ENCODE measurements at regions not wholly inside any gene's neighbourhood (a gene's known extent, or its start where the extent isn't known, plus 50 kb on each side); places are given as distances from the start of the nearest gene placed in this dataset.

- H3K27ac ChIP-seq, result no peak overlapping the region
- no peaks in the 10 kb centered on the region for H3K4me1 ChIP-seq
- TF ChIP-seq POLR2A (IDR thresholded peaks at IDR 0.05) (no peak), POLR2AphosphoS5 (IDR thresholded peaks at IDR 0.05) (no peak), EP300 (IDR thresholded peaks at IDR 0.05; ENCODE audit: low read depth) (no peak)
- TF ChIP-seq, protein P1, sequence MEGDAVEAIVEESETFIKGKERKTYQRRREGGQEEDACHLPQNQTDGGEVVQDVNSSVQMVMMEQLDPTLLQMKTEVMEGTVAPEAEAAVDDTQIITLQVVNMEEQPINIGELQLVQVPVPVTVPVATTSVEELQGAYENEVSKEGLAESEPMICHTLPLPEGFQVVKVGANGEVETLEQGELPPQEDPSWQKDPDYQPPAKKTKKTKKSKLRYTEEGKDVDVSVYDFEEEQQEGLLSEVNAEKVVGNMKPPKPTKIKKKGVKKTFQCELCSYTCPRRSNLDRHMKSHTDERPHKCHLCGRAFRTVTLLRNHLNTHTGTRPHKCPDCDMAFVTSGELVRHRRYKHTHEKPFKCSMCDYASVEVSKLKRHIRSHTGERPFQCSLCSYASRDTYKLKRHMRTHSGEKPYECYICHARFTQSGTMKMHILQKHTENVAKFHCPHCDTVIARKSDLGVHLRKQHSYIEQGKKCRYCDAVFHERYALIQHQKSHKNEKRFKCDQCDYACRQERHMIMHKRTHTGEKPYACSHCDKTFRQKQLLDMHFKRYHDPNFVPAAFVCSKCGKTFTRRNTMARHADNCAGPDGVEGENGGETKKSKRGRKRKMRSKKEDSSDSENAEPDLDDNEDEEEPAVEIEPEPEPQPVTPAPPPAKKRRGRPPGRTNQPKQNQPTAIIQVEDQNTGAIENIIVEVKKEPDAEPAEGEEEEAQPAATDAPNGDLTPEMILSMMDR (IDR thresholded peaks at IDR 0.05), result no peak
- in situ Hi-C loops (cut with MboI; ENCODE audit: low pct_ligation_motif_present in 1 of 4, low pct_unique_long_range_greater_than_20kb in 1 of 4, low sequenced_read_pairs in 3 of 4) (no loop called here), intact Hi-C loops (cut with DNase I; ENCODE audit: low total_unique reads) (no loop called here)
- DNase-seq, result no peak
- no peaks in the 10 kb centered on the region for H3K36me3 ChIP-seq
- H3K9me3 ChIP-seq, result no peaks in the 10 kb centered on the region
- 84 to 94% methylated on average over 2 of the region's 2 CpGs for WGBS, 2 donors (ENCODE audit: low coverage in 1 of 2)
- H3K27me3 ChIP-seq, result no peaks in the 10 kb centered on the region
- no peak overlapping the region for H3K4me3 ChIP-seq
Measured at GRCh38 chr1:114318961-114319360, 165.3 kb upstream of the SYT6 start.

GRCh38 chr1:114316204-114316603 lies 162.5 kb upstream of the SYT6 start:
- no peak for DNase-seq
- Histone ChIP-seq H3K27ac (no peak overlapping the region), H3K4me3 (no peak overlapping the region), H3K36me3 (no peaks in the 10 kb centered on the region), H3K9me3 (no peaks in the 10 kb centered on the region), H3K27me3 (no peaks in the 10 kb centered on the region), H3K4me1 (no peaks in the 10 kb centered on the region)
- 86 to 100% methylated on average over 1 to 3 of the region's 3 CpGs for WGBS, 2 donors (ENCODE audit: low coverage in 1 of 2)
- intact Hi-C loops (cut with DNase I; ENCODE audit: low total_unique reads), result no loop called here
- TF ChIP-seq, protein P1 (IDR thresholded peaks at IDR 0.05), result no peak
- no peak for TF ChIP-seq POLR2A (IDR thresholded peaks at IDR 0.05)
- TF ChIP-seq EP300 (IDR thresholded peaks at IDR 0.05; ENCODE audit: low read depth), result no peak
- no peak for TF ChIP-seq POLR2AphosphoS5 (IDR thresholded peaks at IDR 0.05)
- in situ Hi-C loops (cut with MboI; ENCODE audit: low pct_ligation_motif_present in 1 of 4, low pct_unique_long_range_greater_than_20kb in 1 of 4, low sequenced_read_pairs in 3 of 4), result no loop called here

DNA sequence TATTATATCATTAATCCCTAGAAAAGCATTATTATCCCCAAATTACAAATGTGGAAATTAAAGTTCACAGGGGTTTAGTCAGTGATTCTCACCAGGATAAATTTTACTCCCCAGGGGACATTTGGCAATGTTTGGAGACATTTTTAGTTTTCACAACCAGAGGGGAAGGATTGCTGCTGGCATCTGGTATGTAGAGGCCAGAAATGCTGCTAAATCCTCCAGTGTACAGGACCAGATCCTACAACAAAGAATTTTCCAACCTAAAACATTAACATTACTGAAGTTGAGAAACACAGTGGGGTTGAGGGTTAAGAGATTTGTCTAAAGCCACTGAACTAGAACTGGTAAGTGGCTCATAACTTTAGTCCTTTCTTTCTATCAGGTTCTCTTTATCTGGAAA lies 162.0 kb upstream of the SYT6 start:
- Histone ChIP-seq H3K9me3 (no peaks in the 10 kb centered on the region), H3K4me1 (no peaks in the 10 kb centered on the region), H3K27ac (no peak overlapping the region), H3K36me3 (no peaks in the 10 kb centered on the region), H3K27me3 (no peaks in the 10 kb centered on the region), H3K4me3 (no peak overlapping the region)
- DNase-seq, result no peak
- intact Hi-C loops (cut with DNase I; ENCODE audit: low total_unique reads), result no loop called here
- in situ Hi-C loops (cut with MboI; ENCODE audit: low pct_ligation_motif_present in 1 of 4, low pct_unique_long_range_greater_than_20kb in 1 of 4, low sequenced_read_pairs in 3 of 4), result no loop called here
- no peak for TF ChIP-seq POLR2AphosphoS5 (IDR thresholded peaks at IDR 0.05)
- TF ChIP-seq POLR2A (IDR thresholded peaks at IDR 0.05), result no peak
- no peak for TF ChIP-seq EP300 (IDR thresholded peaks at IDR 0.05; ENCODE audit: low read depth)
- TF ChIP-seq, protein P1 (IDR thresholded peaks at IDR 0.05), result no peak

DNA sequence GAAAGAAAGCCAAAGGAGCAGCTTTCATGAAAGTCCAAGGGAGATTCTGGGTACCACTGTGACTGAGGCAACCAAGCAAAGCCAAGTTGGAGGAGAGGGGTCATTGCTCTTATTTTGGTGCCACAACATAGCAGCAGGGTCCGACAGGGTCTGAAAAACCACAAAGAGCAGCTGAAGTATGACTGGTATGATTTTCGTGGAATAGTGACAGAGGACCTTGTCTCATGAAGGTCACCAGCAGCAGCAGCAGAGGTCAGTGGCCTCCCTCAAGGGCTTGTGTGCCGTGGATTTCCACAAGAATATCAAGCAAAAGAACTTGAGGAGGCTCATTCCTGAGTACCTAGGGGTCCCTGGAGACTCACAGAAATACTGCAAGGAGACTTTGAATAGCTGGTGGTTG lies 160.9 kb upstream of the SYT6 start:
- no peak for DNase-seq
- in situ Hi-C loops (cut with MboI; ENCODE audit: low pct_ligation_motif_present in 1 of 4, low pct_unique_long_range_greater_than_20kb in 1 of 4, low sequenced_read_pairs in 3 of 4), result no loop called here
- WGBS, 2 donors (ENCODE audit: low coverage in 1 of 2), result 80 to 100% methylated on average over 1 to 3 of the region's 3 CpGs
- TF ChIP-seq EP300 (IDR thresholded peaks at IDR 0.05; ENCODE audit: low read depth) (no peak), POLR2A (IDR thresholded peaks at IDR 0.05) (no peak), POLR2AphosphoS5 (IDR thresholded peaks at IDR 0.05) (no peak)
- TF ChIP-seq, protein P1 (IDR thresholded peaks at IDR 0.05), result no peak
- Histone ChIP-seq H3K9me3 (no peaks in the 10 kb centered on the region), H3K4me1 (no peaks in the 10 kb centered on the region), H3K27ac (no peak overlapping the region), H3K36me3 (no peaks in the 10 kb centered on the region), H3K27me3 (no peaks in the 10 kb centered on the region), H3K4me3 (no peak overlapping the region)
- intact Hi-C loops (cut with DNase I; ENCODE audit: low total_unique reads), result no loop called here

Data from transverse colon (tissue), 4 donors.